ENCODE measurements at regions not wholly inside any gene's neighbourhood (a gene's known extent, or its start where the extent isn't known, plus 50 kb on each side); places are given as distances from the start of the nearest gene placed in this dataset.

DNA sequence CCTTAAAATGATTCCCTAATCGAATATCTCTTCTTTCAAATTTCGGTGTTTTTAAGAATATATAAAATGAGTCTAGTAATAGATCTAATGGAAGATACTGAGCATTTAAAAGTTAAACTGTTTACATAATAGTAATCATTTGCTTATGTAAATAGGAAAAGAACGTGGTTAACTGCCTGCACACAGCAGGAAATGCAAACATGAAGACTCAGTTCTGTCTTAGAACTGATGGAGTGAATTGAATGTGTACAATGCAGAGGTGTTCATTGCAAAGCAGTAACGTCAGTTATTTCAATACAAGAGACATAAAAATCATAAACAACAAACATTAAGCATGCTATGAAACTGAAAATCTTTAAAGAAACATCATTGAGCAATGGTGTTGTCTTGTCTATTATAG, 359.4 kb upstream of the ADAMTS5 start:
- Histone ChIP-seq H3K79me2 (ENCODE audit: insufficient read depth, low read length) (no peaks in the 10 kb centered on the region), H3K9me3 (ENCODE audit: insufficient read depth, low read length) (no peaks in the 10 kb centered on the region), H3K27ac (ENCODE audit: low read depth, low read length) (no peak overlapping the region), H3F3A (ENCODE audit: insufficient read depth) (no peaks in the 10 kb centered on the region), H3K9me2 (replicated peaks; ENCODE audit: insufficient read depth, low read length) (no peaks in the 10 kb centered on the region), H3K4me3 (ENCODE audit: insufficient read depth, low read length, poor library complexity, severe bottlenecking) (no peak overlapping the region), H4K20me1 (ENCODE audit: low read depth, low read length) (no peaks in the 10 kb centered on the region), H2AFZ (ENCODE audit: low read depth, low read length, severe bottlenecking) (no peak overlapping the region), H3K36me3 (ENCODE audit: low read length) (no peaks in the 10 kb centered on the region), H3K9ac (ENCODE audit: low read length) (no peak overlapping the region), H3K4me2 (ENCODE audit: low read depth, low read length, poor library complexity, severe bottlenecking) (no peak overlapping the region), H3K27me3 (ENCODE audit: low read length) (no peaks in the 10 kb centered on the region)
- TF ChIP-seq, protein P1, sequence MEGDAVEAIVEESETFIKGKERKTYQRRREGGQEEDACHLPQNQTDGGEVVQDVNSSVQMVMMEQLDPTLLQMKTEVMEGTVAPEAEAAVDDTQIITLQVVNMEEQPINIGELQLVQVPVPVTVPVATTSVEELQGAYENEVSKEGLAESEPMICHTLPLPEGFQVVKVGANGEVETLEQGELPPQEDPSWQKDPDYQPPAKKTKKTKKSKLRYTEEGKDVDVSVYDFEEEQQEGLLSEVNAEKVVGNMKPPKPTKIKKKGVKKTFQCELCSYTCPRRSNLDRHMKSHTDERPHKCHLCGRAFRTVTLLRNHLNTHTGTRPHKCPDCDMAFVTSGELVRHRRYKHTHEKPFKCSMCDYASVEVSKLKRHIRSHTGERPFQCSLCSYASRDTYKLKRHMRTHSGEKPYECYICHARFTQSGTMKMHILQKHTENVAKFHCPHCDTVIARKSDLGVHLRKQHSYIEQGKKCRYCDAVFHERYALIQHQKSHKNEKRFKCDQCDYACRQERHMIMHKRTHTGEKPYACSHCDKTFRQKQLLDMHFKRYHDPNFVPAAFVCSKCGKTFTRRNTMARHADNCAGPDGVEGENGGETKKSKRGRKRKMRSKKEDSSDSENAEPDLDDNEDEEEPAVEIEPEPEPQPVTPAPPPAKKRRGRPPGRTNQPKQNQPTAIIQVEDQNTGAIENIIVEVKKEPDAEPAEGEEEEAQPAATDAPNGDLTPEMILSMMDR (IDR thresholded peaks at IDR 0.05; ENCODE audit: insufficient read depth, low read length, poor library complexity, severe bottlenecking), result no peak
- TF ChIP-seq EZH2phosphoT487 (conservative IDR thresholded peaks at IDR 0.05; ENCODE audit: low read length), result no peak

DNA sequence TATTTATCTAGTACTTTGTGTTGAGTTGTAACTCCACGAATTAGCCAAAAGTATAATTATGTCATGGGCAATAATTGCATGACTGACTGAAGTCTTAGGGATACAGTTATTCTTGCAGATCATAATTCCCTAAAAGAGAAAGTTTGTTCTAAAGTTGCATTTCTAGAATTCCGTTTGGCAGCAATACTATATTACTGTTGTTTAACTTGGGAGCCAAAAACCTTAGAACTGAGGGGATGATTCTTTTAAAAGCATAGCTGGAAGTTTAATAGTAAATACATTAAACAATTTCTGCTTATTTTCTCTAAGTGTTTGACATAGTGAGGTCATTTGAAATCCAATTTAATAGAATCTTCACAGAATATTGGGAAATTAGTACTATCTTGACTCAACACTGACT, 356.4 kb upstream of the ADAMTS5 start:
- no peak overlapping the region for H2AFZ ChIP-seq (ENCODE audit: low read depth, low read length, severe bottlenecking)
- no peaks in the 10 kb centered on the region for H3K9me3 ChIP-seq (ENCODE audit: insufficient read depth, low read length)

DNA sequence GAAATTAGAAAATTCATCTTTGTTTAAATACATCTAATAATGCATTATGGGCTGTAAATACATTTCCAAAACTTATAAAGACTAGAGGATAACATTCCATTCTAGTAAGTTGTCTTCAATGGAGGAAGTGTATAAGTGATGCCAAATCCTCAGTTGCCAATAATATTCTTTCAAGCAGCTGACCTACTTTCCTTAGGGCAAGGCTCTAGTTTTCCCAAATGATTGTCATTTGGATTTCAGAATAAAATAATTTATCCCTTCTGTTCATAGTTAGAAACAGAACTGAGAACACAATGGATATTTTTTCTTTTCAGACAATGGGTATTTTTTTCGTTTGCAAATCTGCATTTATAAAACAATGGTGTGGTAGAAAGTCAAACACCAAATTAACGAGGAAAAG, 354.9 kb upstream of the ADAMTS5 start:
- Histone ChIP-seq H4K20me1 (ENCODE audit: low read depth, low read length) (no peaks in the 10 kb centered on the region), H3K27ac (ENCODE audit: low read depth, low read length) (no peak overlapping the region), H3K9ac (ENCODE audit: low read length) (no peak overlapping the region), H3K9me2 (replicated peaks; ENCODE audit: insufficient read depth, low read length) (no peaks in the 10 kb centered on the region), H3K4me3 (ENCODE audit: insufficient read depth, low read length, poor library complexity, severe bottlenecking) (no peak overlapping the region), H3F3A (ENCODE audit: insufficient read depth) (no peaks in the 10 kb centered on the region), H3K79me2 (ENCODE audit: insufficient read depth, low read length) (no peaks in the 10 kb centered on the region), H3K4me2 (ENCODE audit: low read depth, low read length, poor library complexity, severe bottlenecking) (no peak overlapping the region), H2AFZ (ENCODE audit: low read depth, low read length, severe bottlenecking) (no peak overlapping the region), H3K9me3 (ENCODE audit: insufficient read depth, low read length) (no peaks in the 10 kb centered on the region), H3K36me3 (ENCODE audit: low read length) (no peaks in the 10 kb centered on the region), H3K27me3 (ENCODE audit: low read length) (no peaks in the 10 kb centered on the region)
- TF ChIP-seq EZH2phosphoT487 (conservative IDR thresholded peaks at IDR 0.05; ENCODE audit: low read length), result no peak
- TF ChIP-seq, protein P1 (IDR thresholded peaks at IDR 0.05; ENCODE audit: insufficient read depth, low read length, poor library complexity, severe bottlenecking), result no peak

More for the DNA sequence above, 356.4 kb upstream of the ADAMTS5 start:
- H3K9me2 ChIP-seq (replicated peaks; ENCODE audit: insufficient read depth, low read length), result no peaks in the 10 kb centered on the region
- no peaks in the 10 kb centered on the region for H3K36me3 ChIP-seq (ENCODE audit: low read length)
- no peak overlapping the region for H3K4me3 ChIP-seq (ENCODE audit: insufficient read depth, low read length, poor library complexity, severe bottlenecking)
- H4K20me1 ChIP-seq (ENCODE audit: low read depth, low read length), result no peaks in the 10 kb centered on the region
- TF ChIP-seq, protein P1 (IDR thresholded peaks at IDR 0.05; ENCODE audit: insufficient read depth, low read length, poor library complexity, severe bottlenecking), result no peak
- no peak for TF ChIP-seq EZH2phosphoT487 (conservative IDR thresholded peaks at IDR 0.05; ENCODE audit: low read length)
- H3K27me3 ChIP-seq (ENCODE audit: low read length), result no peaks in the 10 kb centered on the region
- H3F3A ChIP-seq (ENCODE audit: insufficient read depth), result no peaks in the 10 kb centered on the region
- H3K27ac ChIP-seq (ENCODE audit: low read depth, low read length), result no peak overlapping the region
- no peak overlapping the region for H3K4me2 ChIP-seq (ENCODE audit: low read depth, low read length, poor library complexity, severe bottlenecking)
- no peaks in the 10 kb centered on the region for H3K79me2 ChIP-seq (ENCODE audit: insufficient read depth, low read length)
- no peak overlapping the region for H3K9ac ChIP-seq (ENCODE audit: low read length)
